SK-N-SH (cell line): ENCODE measurements at regions not wholly inside any gene's neighbourhood (a gene's known extent, or its start where the extent isn't known, plus 50 kb on each side); places are given as distances from the start of the nearest gene placed in this dataset.

Source experiments
- CTCF ChIA-PET: fragments of 300-600, 350-600 bp; formaldehyde crosslinking; extraction: SDS; loops from one replicate; lab custom pipeline; 2021; lab: Yijun Ruan, JAX
- POLR2A ChIA-PET: fragments of 350-600 bp; sonication (Branson Sonifier 250); formaldehyde crosslinking; extraction: SDS; loops from one replicate; lab custom pipeline; 2020; ENCODE audit warnings: antibody characterized with exemption, inconsistent platforms; lab: Yijun Ruan, JAX
- DNase-seq: peaks from one replicate; pipeline ENCODE4 v3.0.0; 2012
- H2AFZ ChIP-seq: fragments of 200-600 bp; sonication (generic); 2 replicates; pipeline ENCODE4 v1.8.1; 2016; ENCODE audit warnings: antibody characterized with exemption, mild to moderate bottlenecking, low read depth
- H3F3A ChIP-seq: fragments of 200-600 bp; sonication (generic); replicated peaks from 2 replicates; pipeline ENCODE3; 2016; ENCODE audit warnings: antibody characterized with exemption, mild to moderate bottlenecking; ENCODE audit not compliant: insufficient read depth
- H3K27ac ChIP-seq, 2 experiments: fragments of 200-500 bp in 1 of 2; fragments of 200-600 bp in 1 of 2; sonication (Bioruptor generic) in 1 of 2; sonication (generic), shearing (Covaris generic) in 1 of 2; 2 replicates each; pipeline versions ENCODE4 v1.5.1 to v1.6.1; 2014 to 2016; ENCODE audit warnings: low read depth in 2 of 2, inconsistent platforms in 1 of 2, low read length in 1 of 2, mild to moderate bottlenecking in 1 of 2, mixed read lengths in 1 of 2
- H3K27me3 ChIP-seq: fragments of 200-600 bp; sonication (generic), shearing (Covaris generic); 2 replicates; pipeline ENCODE4 v1.6.1; 2016; ENCODE audit warnings: mixed run types; ENCODE audit not compliant: insufficient read depth
- H3K36me3 ChIP-seq, 2 experiments: fragments of 200-500 bp in 1 of 2; fragments of 200-600 bp in 1 of 2; sonication (Bioruptor generic) in 1 of 2; sonication (generic) in 1 of 2; replicated peaks in 1 of 2; 2 replicates each; pipeline versions ENCODE3 to v1.5.1; 2014 to 2016; ENCODE audit warnings: low read length in 1 of 2, mild to moderate bottlenecking in 1 of 2; ENCODE audit not compliant: insufficient read depth in 2 of 2, control insufficient read depth in 1 of 2
- H3K4me1 ChIP-seq, 2 experiments: fragments of 200-500 bp in 1 of 2; fragments of 200-600 bp in 1 of 2; sonication (Bioruptor generic) in 1 of 2; sonication (generic), shearing (Covaris generic) in 1 of 2; 2 replicates each; pipeline versions ENCODE4 v1.5.1 to v1.6.1; 2014 to 2016; ENCODE audit warnings: low read depth in 1 of 2, low read length in 1 of 2, mixed run types in 1 of 2; ENCODE audit not compliant: insufficient read depth in 2 of 2, control insufficient read depth in 1 of 2
- H3K4me2 ChIP-seq: fragments of 200-600 bp; sonication (generic), shearing (Covaris generic); 2 replicates; pipeline ENCODE4 v1.6.1; 2017; ENCODE audit warnings: mixed run types
- H3K4me3 ChIP-seq, 2 experiments: fragments of 200-500 bp in 1 of 2; fragments of 200-600 bp in 1 of 2; sonication (Bioruptor generic) in 1 of 2; sonication (generic), shearing (Covaris generic) in 1 of 2; 2 replicates each; pipeline versions ENCODE4 v1.5.1 to v1.8.1; 2014 to 2016; ENCODE audit warnings: low read depth in 2 of 2, inconsistent platforms in 1 of 2, low read length in 1 of 2, mild to moderate bottlenecking in 1 of 2, mixed read lengths in 1 of 2, moderate library complexity in 1 of 2
- H3K79me2 ChIP-seq: fragments of 200-600 bp; sonication (generic); 2 replicates; pipeline ENCODE4 v1.8.1; 2017; ENCODE audit warnings: mild to moderate bottlenecking; ENCODE audit not compliant: insufficient read depth
- H3K9ac ChIP-seq: fragments of 200-600 bp; sonication (generic); 2 replicates; pipeline ENCODE4 v1.6.1; 2017; ENCODE audit warnings: mixed run types
- H3K9me2 ChIP-seq: fragments of 200-600 bp; sonication (generic); 2 replicates; pipeline ENCODE4 v1.6.1; 2017; ENCODE audit warnings: mixed run types
- H3K9me3 ChIP-seq: fragments of 200-600 bp; sonication (generic); 2 replicates; pipeline ENCODE4 v1.6.1; 2017; ENCODE audit warnings: mixed run types, mild to moderate bottlenecking, moderate library complexity
- H4K20me1 ChIP-seq: fragments of 200-600 bp; sonication (generic); 2 replicates; pipeline ENCODE4 v1.6.1; 2017; ENCODE audit warnings: mild to moderate bottlenecking, mixed run types; ENCODE audit not compliant: insufficient read depth
- CHD2 ChIP-seq: fragments of 150-350 bp; IDR thresholded peaks from 2 replicates; pipeline ENCODE4 v1.6.1; 2018; ENCODE audit warnings: low read length; ENCODE audit not compliant: partially characterized antibody
- ELF1 ChIP-seq: IDR thresholded peaks from 2 replicates; pipeline ENCODE4 v1.4.0; 2012
- EP300 ChIP-seq, 2 experiments: IDR thresholded peaks; 2 replicates each; pipeline versions ENCODE4 v1.4.0 to v1.6.1; 2012; ENCODE audit warnings: borderline replicate concordance in 1 of 2, low read depth in 1 of 2, low read length in 1 of 2
- EZH2phosphoT487 ChIP-seq: fragments of 200-600 bp; sonication (generic); IDR thresholded peaks from 2 replicates; pipeline ENCODE4 v1.6.1; 2017; ENCODE audit warnings: low read depth, mixed run types, mild to moderate bottlenecking, antibody characterized with exemption, moderate library complexity, borderline replicate concordance
- FOXM1 ChIP-seq: IDR thresholded peaks from 2 replicates; pipeline ENCODE4 v1.4.0; 2012; ENCODE audit warnings: low read depth, mild to moderate bottlenecking
- GABPA ChIP-seq: IDR thresholded peaks from 2 replicates; pipeline ENCODE4 v1.4.0; 2012; ENCODE audit warnings: low read depth, mild to moderate bottlenecking
- JUND ChIP-seq: IDR thresholded peaks from 2 replicates; pipeline ENCODE4 v1.4.0; 2012
- MEF2A ChIP-seq: IDR thresholded peaks from 2 replicates; pipeline ENCODE4 v1.4.0; 2012; ENCODE audit warnings: low read depth, borderline replicate concordance
- NFIC ChIP-seq: IDR thresholded peaks from 2 replicates; pipeline ENCODE4 v1.4.0; 2012; ENCODE audit warnings: borderline replicate concordance
- NRF1 ChIP-seq: IDR thresholded peaks from 2 replicates; pipeline ENCODE4 v1.6.1; 2012; ENCODE audit warnings: low read depth, mild to moderate bottlenecking, low read length
- PBX3 ChIP-seq: IDR thresholded peaks from 2 replicates; pipeline ENCODE4; 2012
- POLR2AphosphoS5 ChIP-seq: IDR thresholded peaks from 2 replicates; pipeline ENCODE4 v1.6.1; 2012; ENCODE audit warnings: low read depth, low read length
- RFX5 ChIP-seq: IDR thresholded peaks from 2 replicates; pipeline ENCODE4 v1.6.1; 2012; ENCODE audit warnings: mild to moderate bottlenecking, improper control_type of control experiment, low read length
- RXRA ChIP-seq: IDR thresholded peaks from 2 replicates; pipeline ENCODE4 v1.4.0; 2012; ENCODE audit warnings: low read depth, mild to moderate bottlenecking, borderline replicate concordance
- SIN3A ChIP-seq: IDR thresholded peaks from 2 replicates; pipeline ENCODE4 v1.6.1; 2012; ENCODE audit warnings: low read depth, mild to moderate bottlenecking, low read length, moderate library complexity, borderline replicate concordance
- SMC3 ChIP-seq: IDR thresholded peaks from 2 replicates; pipeline ENCODE4 v1.6.1; 2012; ENCODE audit warnings: low read depth, low read length, improper control_type of control experiment
- TAF1 ChIP-seq: IDR thresholded peaks from 2 replicates; pipeline ENCODE4 v1.6.1; 2012; ENCODE audit warnings: low read depth, mild to moderate bottlenecking, low read length, moderate library complexity, borderline replicate concordance
- TCF12 ChIP-seq: IDR thresholded peaks from 2 replicates; pipeline ENCODE4 v1.4.0; 2012
- TEAD4 ChIP-seq: IDR thresholded peaks from 2 replicates; pipeline ENCODE4 v1.4.0; 2012; ENCODE audit warnings: mild to moderate bottlenecking, borderline replicate concordance; ENCODE audit not compliant: insufficient read depth
- USF2 ChIP-seq: fragments of 150-350 bp; IDR thresholded peaks from 2 replicates; pipeline ENCODE4 v1.6.1; 2017; ENCODE audit warnings: antibody characterized with exemption, low read length, low read depth, borderline replicate concordance
- WGBS: methylation state at CpG from one replicate; pipeline ENCODE4 v1.1.6; 2017; ENCODE audit warnings: low lambda C conversion rate; 5-methylcytosine and 5-hydroxymethylcytosine counted together
- TF ChIP-seq, protein P1 (sequence below): fragments of 150-350 bp; IDR thresholded peaks from 2 replicates; pipeline ENCODE4 v1.6.1; 2016; ENCODE audit warnings: mild to moderate bottlenecking, low read depth, low read length

GRCh38 chr7:114835861-114836260 is 86.0 kb upstream of the MDFIC start (continued):
- no peak for TF ChIP-seq RXRA
- TF ChIP-seq EP300 (IDR thresholded peaks at IDR 0.05; ENCODE audit: borderline replicate concordance in 1 of 2, low read depth in 1 of 2, low read length in 1 of 2) = no peak

- no peak for TF ChIP-seq RXRA
- no peak for TF ChIP-seq NRF1
- no peak for TF ChIP-seq ELF1
- TF ChIP-seq, protein P1, sequence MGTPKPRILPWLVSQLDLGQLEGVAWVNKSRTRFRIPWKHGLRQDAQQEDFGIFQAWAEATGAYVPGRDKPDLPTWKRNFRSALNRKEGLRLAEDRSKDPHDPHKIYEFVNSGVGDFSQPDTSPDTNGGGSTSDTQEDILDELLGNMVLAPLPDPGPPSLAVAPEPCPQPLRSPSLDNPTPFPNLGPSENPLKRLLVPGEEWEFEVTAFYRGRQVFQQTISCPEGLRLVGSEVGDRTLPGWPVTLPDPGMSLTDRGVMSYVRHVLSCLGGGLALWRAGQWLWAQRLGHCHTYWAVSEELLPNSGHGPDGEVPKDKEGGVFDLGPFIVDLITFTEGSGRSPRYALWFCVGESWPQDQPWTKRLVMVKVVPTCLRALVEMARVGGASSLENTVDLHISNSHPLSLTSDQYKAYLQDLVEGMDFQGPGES = no peak
- TF ChIP-seq POLR2AphosphoS5 = no peak
- TF ChIP-seq TEAD4 = no peak
- no peak for TF ChIP-seq USF2
- TF ChIP-seq RFX5 = no peak
- no peak for TF ChIP-seq CHD2
- TF ChIP-seq SMC3 = no peak
- TF ChIP-seq GABPA = no peak
- no peak for TF ChIP-seq TCF12
- no peak for TF ChIP-seq JUND
- TF ChIP-seq TAF1 = no peak
- Histone ChIP-seq H3K4me2 (no peak overlapping the region), H3K27ac (no peak overlapping the region), H3K36me3 (no peaks in the 10 kb centered on the region), H3K4me1 (no peaks in the 10 kb centered on the region), H3K9ac (no peak overlapping the region), H4K20me1 (no peaks in the 10 kb centered on the region), H3K79me2 (no peaks in the 10 kb centered on the region), H3K9me3 (no peaks in the 10 kb centered on the region), H3F3A (no peaks in the 10 kb centered on the region), H3K4me3 (no peak overlapping the region), H3K9me2 (no peaks in the 10 kb centered on the region), H3K27me3 (no peaks in the 10 kb centered on the region), H2AFZ (no peak overlapping the region)
- 15% methylated on average over 5 of the region's 5 CpGs for WGBS
- ChIA-PET CTCF (no interaction called here), POLR2A (no interaction called here)
- DNase-seq = no peak
These were observed 79.3 kb upstream of the MDFIC start for GRCh38 chr7:114842551-114843065.

DNA sequence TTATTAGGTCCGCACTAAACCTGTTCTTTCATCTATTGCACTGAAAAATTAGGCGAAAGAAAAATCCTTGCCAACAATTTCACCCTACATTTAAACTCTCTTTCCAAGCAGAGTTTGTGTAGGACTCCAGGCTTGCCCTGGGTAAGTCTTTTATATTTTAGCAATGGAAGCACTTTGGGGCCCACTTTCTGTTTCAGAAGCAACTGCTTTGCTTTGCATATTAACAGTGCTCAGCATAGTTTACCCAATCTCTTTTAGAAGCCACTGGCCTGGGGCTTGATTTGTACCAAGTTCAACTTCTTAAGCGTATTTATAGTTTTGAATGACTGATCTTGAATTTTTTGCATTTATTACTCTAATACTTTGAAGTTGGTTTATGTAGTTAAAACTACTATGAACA is 78.8 kb upstream of the MDFIC start:
- no peaks in the 10 kb centered on the region for H3F3A ChIP-seq
- CTCF ChIA-PET = no interaction called here
- H3K27ac ChIP-seq = no peak overlapping the region
- TF ChIP-seq MEF2A (no peak), SIN3A (no peak), TAF1 (no peak), NFIC (no peak), USF2 (no peak), EZH2phosphoT487 (no peak), PBX3 (no peak), ELF1 (no peak), TCF12 (no peak), POLR2AphosphoS5 (no peak), JUND (no peak), SMC3 (no peak), CHD2 (no peak), RFX5 (no peak), GABPA (no peak), FOXM1 (no peak)
- TF ChIP-seq, protein P1 = no peak

More for the DNA sequence above, 78.8 kb upstream of the MDFIC start:
- no peaks in the 10 kb centered on the region for H3K36me3 ChIP-seq
- no peak overlapping the region for H3K4me3 ChIP-seq
- no peak overlapping the region for H3K4me2 ChIP-seq
- POLR2A ChIA-PET = no interaction called here
- no peaks in the 10 kb centered on the region for H3K4me1 ChIP-seq
- no peaks in the 10 kb centered on the region for H3K27me3 ChIP-seq
- H2AFZ ChIP-seq = no peak overlapping the region
- no peak overlapping the region for H3K9ac ChIP-seq
- no peaks in the 10 kb centered on the region for H3K9me3 ChIP-seq
- no peaks in the 10 kb centered on the region for H3K79me2 ChIP-seq
- no peaks in the 10 kb centered on the region for H4K20me1 ChIP-seq
- H3K9me2 ChIP-seq = no peaks in the 10 kb centered on the region
- 15% methylated on average over 3 of the region's 3 CpGs for WGBS
- DNase-seq = no peak
